Keratinocyte (primary cell): ENCODE measurements at regions not wholly inside any gene's neighbourhood (a gene's known extent, or its start where the extent isn't known, plus 50 kb on each side); places are given as distances from the start of the nearest gene placed in this dataset.

Experiments
- DNase-seq: peaks from one replicate; pipeline ENCODE4 v3.0.0-alpha.2; 2011; ENCODE audit warnings: low read depth, missing footprints, low spot score
- FAIRE-seq: peaks from 2 replicates; lab custom pipeline; 2011; peaks lifted over from hg19 to GRCh38; lab: Jason Lieb, UNC
- H2AFZ ChIP-seq: 2 replicates; pipeline ENCODE4 v1.6.0; 2012; ENCODE audit warnings: low read length, control low read depth, inconsistent platforms; ENCODE audit not compliant: control insufficient read depth
- H3K27ac ChIP-seq: 2 replicates; pipeline ENCODE4 v1.5.1; 2011; ENCODE audit warnings: low read length; ENCODE audit not compliant: control insufficient read depth, insufficient read depth
- H3K27me3 ChIP-seq: 3 replicates; pipeline ENCODE4 v1.6.0; 2011; ENCODE audit warnings: low read length; ENCODE audit not compliant: control insufficient read depth, insufficient read depth; ENCODE audit errors: extremely low read depth
- H3K36me3 ChIP-seq, 2 experiments: 2 replicates in 1 of 2; 3 replicates in 1 of 2; pipeline ENCODE4 v1.5.1; 2011; ENCODE audit warnings: low read length in 2 of 2, mild to moderate bottlenecking in 1 of 2; ENCODE audit not compliant: control insufficient read depth in 2 of 2, insufficient read depth in 2 of 2; ENCODE audit errors: extremely low read depth in 1 of 2
- H3K4me1 ChIP-seq: 3 replicates; pipeline ENCODE4 v1.5.1; 2011; ENCODE audit warnings: low read length; ENCODE audit not compliant: control insufficient read depth, insufficient read depth; ENCODE audit errors: extremely low read depth
- H3K4me2 ChIP-seq: 3 replicates; pipeline ENCODE4 v1.6.0; 2011; ENCODE audit warnings: low read depth, low read length; ENCODE audit not compliant: control insufficient read depth, insufficient read depth; ENCODE audit errors: extremely low read depth
- H3K4me3 ChIP-seq, 3 experiments: fragments of 200-600 bp in 1 of 3; sonication (generic) in 1 of 3; 2 replicates in 2 of 3; 3 replicates in 1 of 3; pipeline ENCODE4 v1.5.1; 2011 to 2016; ENCODE audit warnings: low read length in 3 of 3, mild to moderate bottlenecking in 3 of 3, control low read depth in 2 of 3, inconsistent platforms in 1 of 3, low read depth in 1 of 3, mixed read lengths in 1 of 3, mixed run types in 1 of 3, moderate library complexity in 1 of 3; ENCODE audit not compliant: control insufficient read depth in 2 of 3, insufficient read depth in 2 of 3; ENCODE audit errors: extremely low read depth in 1 of 3
- H3K79me2 ChIP-seq: 2 replicates; pipeline ENCODE4 v1.6.0; 2012; ENCODE audit warnings: low read length; ENCODE audit not compliant: control insufficient read depth, insufficient read depth
- H3K9ac ChIP-seq: 3 replicates; pipeline ENCODE4 v1.6.0; 2011; ENCODE audit warnings: low read length; ENCODE audit not compliant: control insufficient read depth, insufficient read depth; ENCODE audit errors: extremely low read depth
- H3K9me1 ChIP-seq: 3 replicates; pipeline ENCODE4 v1.6.0; 2011; ENCODE audit warnings: low read length; ENCODE audit not compliant: control insufficient read depth, insufficient read depth; ENCODE audit errors: extremely low read depth
- H3K9me3 ChIP-seq: 2 replicates; pipeline ENCODE4 v1.5.1; 2012; ENCODE audit warnings: low read depth, low read length; ENCODE audit not compliant: control insufficient read depth
- H4K20me1 ChIP-seq: 3 replicates; pipeline ENCODE4 v1.6.0; 2011; ENCODE audit warnings: low read length; ENCODE audit not compliant: control insufficient read depth, insufficient read depth; ENCODE audit errors: extremely low read depth
- EZH2 ChIP-seq: IDR thresholded peaks from one replicate; pipeline ENCODE4 v1.6.1; 2012; ENCODE audit warnings: inconsistent platforms, mild to moderate bottlenecking, low read length, moderate library complexity
- dilution Hi-C: fragments of 300-500 bp; cut with MboI; formaldehyde crosslinking; loops from one replicate; pipeline ENCODE4 v1.7.0; 2020; ENCODE audit warnings: low sequenced_read_pairs; ENCODE audit not compliant: extremely low pct_ligation_motif_present
- TF ChIP-seq, protein P1 (sequence below), 3 experiments: IDR thresholded peaks in 1 of 3; conservative IDR thresholded peaks in 1 of 3; optimal IDR thresholded peaks in 1 of 3; 2 replicates in 2 of 3; 3 replicates in 1 of 3; pipeline versions ENCODE3 to v1.5.1; 2011; ENCODE audit warnings: low read length in 3 of 3, mild to moderate bottlenecking in 3 of 3, moderate library complexity in 2 of 3, control low read depth in 1 of 3, inconsistent platforms in 1 of 3; ENCODE audit not compliant: insufficient read depth in 2 of 3; ENCODE audit errors: extremely low read depth in 1 of 3

DNA sequence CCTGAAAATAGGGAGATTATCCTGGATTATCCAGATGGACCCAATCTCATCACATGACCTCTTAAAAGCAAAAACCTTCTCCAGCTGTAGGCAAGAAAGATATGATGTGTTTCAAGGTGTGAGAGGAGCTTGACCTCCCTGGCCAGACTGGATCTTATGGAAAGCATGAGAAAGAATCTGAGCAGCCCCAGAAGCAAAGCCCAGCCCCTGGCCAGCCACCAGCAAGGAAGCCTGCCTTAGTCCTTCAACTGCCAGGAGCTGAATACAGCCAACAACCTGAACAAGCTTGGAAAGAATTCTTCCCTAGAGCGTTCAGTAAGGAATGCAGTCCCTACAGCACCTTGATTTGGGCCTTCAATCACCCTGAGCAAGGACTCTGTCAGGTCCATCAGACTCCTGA is 375.0 kb upstream of the CHRM3 start:
- FAIRE-seq (no peak), DNase-seq (no peak)
- Histone ChIP-seq H3K27ac (no peak overlapping the region), H3K79me2 (no peaks in the 10 kb centered on the region), H3K9me3 (no peaks in the 10 kb centered on the region), H3K9ac (no peak overlapping the region), H4K20me1 (no peaks in the 10 kb centered on the region), H3K9me1 (no peaks in the 10 kb centered on the region), H3K36me3 (no peaks in the 10 kb centered on the region), H3K27me3 (no peaks in the 10 kb centered on the region), H2AFZ (no peak overlapping the region), H3K4me2 (no peak overlapping the region), H3K4me3 (no peak overlapping the region), H3K4me1 (no peaks in the 10 kb centered on the region)
- TF ChIP-seq EZH2: no peak
- TF ChIP-seq, protein P1, sequence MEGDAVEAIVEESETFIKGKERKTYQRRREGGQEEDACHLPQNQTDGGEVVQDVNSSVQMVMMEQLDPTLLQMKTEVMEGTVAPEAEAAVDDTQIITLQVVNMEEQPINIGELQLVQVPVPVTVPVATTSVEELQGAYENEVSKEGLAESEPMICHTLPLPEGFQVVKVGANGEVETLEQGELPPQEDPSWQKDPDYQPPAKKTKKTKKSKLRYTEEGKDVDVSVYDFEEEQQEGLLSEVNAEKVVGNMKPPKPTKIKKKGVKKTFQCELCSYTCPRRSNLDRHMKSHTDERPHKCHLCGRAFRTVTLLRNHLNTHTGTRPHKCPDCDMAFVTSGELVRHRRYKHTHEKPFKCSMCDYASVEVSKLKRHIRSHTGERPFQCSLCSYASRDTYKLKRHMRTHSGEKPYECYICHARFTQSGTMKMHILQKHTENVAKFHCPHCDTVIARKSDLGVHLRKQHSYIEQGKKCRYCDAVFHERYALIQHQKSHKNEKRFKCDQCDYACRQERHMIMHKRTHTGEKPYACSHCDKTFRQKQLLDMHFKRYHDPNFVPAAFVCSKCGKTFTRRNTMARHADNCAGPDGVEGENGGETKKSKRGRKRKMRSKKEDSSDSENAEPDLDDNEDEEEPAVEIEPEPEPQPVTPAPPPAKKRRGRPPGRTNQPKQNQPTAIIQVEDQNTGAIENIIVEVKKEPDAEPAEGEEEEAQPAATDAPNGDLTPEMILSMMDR (optimal IDR thresholded peaks at IDR 0.05 in 1 of 3, IDR thresholded peaks at IDR 0.05 in 1 of 3, conservative IDR thresholded peaks at IDR 0.05 in 1 of 3; ENCODE audit: extremely low read depth in 1 of 3, insufficient read depth in 2 of 3, low read length in 3 of 3): no peak
- dilution Hi-C loops: no loop called here

DNA sequence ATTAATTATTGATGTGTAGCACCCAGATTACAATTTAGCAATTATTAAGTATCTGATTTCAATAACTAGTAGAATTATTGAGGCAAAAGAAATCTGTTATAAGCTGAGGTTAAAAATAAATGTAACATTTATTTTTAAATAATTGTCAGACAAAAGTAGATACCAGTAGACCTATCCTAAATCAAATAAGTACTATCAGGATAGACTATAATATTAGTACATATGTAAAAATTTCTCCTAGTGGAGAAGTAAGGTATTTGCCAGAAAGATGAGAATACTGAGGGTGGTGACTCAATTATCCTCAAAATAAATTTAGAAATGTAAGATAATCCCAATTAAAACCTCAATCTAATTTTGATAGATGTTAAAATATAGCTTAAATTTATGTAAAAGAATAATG is 377.8 kb upstream of the CHRM3 start:
- H3K4me3 ChIP-seq: no peak overlapping the region
- dilution Hi-C loops: no loop called here
- H3K9me3 ChIP-seq: no peaks in the 10 kb centered on the region
- H3K9ac ChIP-seq: no peak overlapping the region
- H3K4me1 ChIP-seq: no peaks in the 10 kb centered on the region
- H3K4me2 ChIP-seq: no peak overlapping the region
- no peaks in the 10 kb centered on the region for H3K79me2 ChIP-seq
- no peaks in the 10 kb centered on the region for H3K36me3 ChIP-seq
- TF ChIP-seq, protein P1 (optimal IDR thresholded peaks at IDR 0.05 in 1 of 3, IDR thresholded peaks at IDR 0.05 in 1 of 3, conservative IDR thresholded peaks at IDR 0.05 in 1 of 3; ENCODE audit: extremely low read depth in 1 of 3, insufficient read depth in 2 of 3, low read length in 3 of 3): no peak
- TF ChIP-seq EZH2: no peak
- no peaks in the 10 kb centered on the region for H4K20me1 ChIP-seq
- H3K9me1 ChIP-seq: no peaks in the 10 kb centered on the region
- no peak for DNase-seq
- no peak for FAIRE-seq
- H3K27ac ChIP-seq: no peak overlapping the region
- H2AFZ ChIP-seq: no peak overlapping the region
- H3K27me3 ChIP-seq: no peaks in the 10 kb centered on the region
